ENCODE measurements at regions not wholly inside any gene's neighbourhood (a gene's known extent, or its start where the extent isn't known, plus 50 kb on each side); places are given as distances from the start of the nearest gene placed in this dataset.

GRCh38 chr16:86085161-86085611, 186.2 kb downstream of the IRF8 start:
- no peak for TF ChIP-seq ZZZ3 (IDR thresholded peaks at IDR 0.05; ENCODE audit: control insufficient read depth, insufficient read length, low read depth)
- no peak for TF ChIP-seq USF1 (IDR thresholded peaks at IDR 0.05; ENCODE audit: borderline replicate concordance, extremely low read length, insufficient read depth, low read depth, low read length)
- no peak for TF ChIP-seq REST (IDR thresholded peaks at IDR 0.05; ENCODE audit: low read depth, low read length)
- no peak for TF ChIP-seq ZBTB11 (CRISPR knock-in tag; IDR thresholded peaks at IDR 0.05)
- no peak for TF ChIP-seq POLR2A (IDR thresholded peaks at IDR 0.05; ENCODE audit: low read depth, low read length)
- TF ChIP-seq CHD1 (IDR thresholded peaks at IDR 0.05; ENCODE audit: low read depth, low read length), result no peak
- no peak for TF ChIP-seq MAX (IDR thresholded peaks at IDR 0.05; ENCODE audit: low read depth, low read length)
- TF ChIP-seq POLR2AphosphoS5 (IDR thresholded peaks at IDR 0.05; ENCODE audit: low read length), result no peak
- no peak for TF ChIP-seq NR2C2 (IDR thresholded peaks at IDR 0.05; ENCODE audit: borderline replicate concordance, control insufficient read depth, insufficient read length, low read depth)

Data from GM12878 (cell line).